A549 (cell line): ENCODE measurements at regions not wholly inside any gene's neighbourhood (a gene's known extent, or its start where the extent isn't known, plus 50 kb on each side); places are given as distances from the start of the nearest gene placed in this dataset.

Experiments used
- ATAC-seq, 2 experiments: fragments of 200-7000 bp in 1 of 2; fragments of >200 bp in 1 of 2; cut with Nextera tagmentation in 1 of 2; cut with Tn5 transposase in 1 of 2; 3 replicates each; pipeline versions ENCODE4 v1.8.0 to v1.9.1; 2018 to 2020; ENCODE audit warnings: mild to moderate bottlenecking in 1 of 2, moderate library complexity in 1 of 2
- CTCF ChIA-PET: fragments of 300-600 bp; sonication (Branson Sonifier 250); formaldehyde crosslinking; extraction: SDS; loops from one replicate; lab custom pipeline; 2021; ENCODE audit warnings: antibody characterized with exemption, inconsistent platforms; lab: Yijun Ruan, JAX
- POLR2A ChIA-PET: fragments of 350-600 bp; formaldehyde crosslinking; extraction: SDS; loops from one replicate; lab custom pipeline; 2021; ENCODE audit warnings: antibody characterized with exemption, inconsistent platforms; lab: Yijun Ruan, JAX
- DNase-seq, 2 experiments: peaks; one replicate each; pipeline versions ENCODE4 v3.0.0 to v3.0.0-alpha.2; 2011 to 2016; ENCODE audit warnings: low read depth in 1 of 2, low spot score in 1 of 2
- FAIRE-seq: peaks from 2 replicates; lab custom pipeline; 2011; peaks lifted over from hg19 to GRCh38; lab: Jason Lieb, UNC
- H3K27ac ChIP-seq, 2 experiments: fragments of >200 bp; sonication (Bioruptor Twin); formaldehyde crosslinking; 3 replicates each; pipeline ENCODE4 v1.5.1; 2016 to 2017
- H3K4me1 ChIP-seq: fragments of >200 bp; sonication (Bioruptor Twin); formaldehyde crosslinking; 3 replicates; pipeline ENCODE4 v1.6.1; 2016
- H3K4me2 ChIP-seq: fragments of >200 bp; sonication (Bioruptor Twin); formaldehyde crosslinking; 3 replicates; pipeline ENCODE4 v1.6.1; 2016
- H3K4me3 ChIP-seq: fragments of >200 bp; sonication (Bioruptor Twin); formaldehyde crosslinking; 3 replicates; pipeline ENCODE4 v1.5.1; 2016
- H3K9me3 ChIP-seq: fragments of >200 bp; sonication (Bioruptor Twin); formaldehyde crosslinking; 3 replicates; pipeline ENCODE4 v1.6.1; 2016
- CBX8 ChIP-seq: fragments of 200-600 bp; sonication (generic); IDR thresholded peaks from 2 replicates; pipeline ENCODE4 v1.6.1; 2016
- CEBPB ChIP-seq, 2 experiments: fragments of >200 bp in 1 of 2; sonication (Bioruptor Twin) in 1 of 2; formaldehyde crosslinking in 1 of 2; IDR thresholded peaks; 2 replicates each; pipeline ENCODE4 v1.6.1; 2012 to 2016
- CHD2 ChIP-seq: fragments of 150-350 bp; IDR thresholded peaks from 2 replicates; pipeline ENCODE4 v1.6.1; 2014; ENCODE audit warnings: low read length; ENCODE audit not compliant: partially characterized antibody
- EHMT2 ChIP-seq: fragments of 200-600 bp; sonication (generic); IDR thresholded peaks from 2 replicates; pipeline ENCODE4 v1.6.1; 2016; ENCODE audit warnings: antibody characterized with exemption, low read depth, mild to moderate bottlenecking, moderate library complexity
- ELK1 ChIP-seq: fragments of 150-350 bp; IDR thresholded peaks from 2 replicates; pipeline ENCODE4 v1.6.1; 2014; ENCODE audit warnings: low read depth, mild to moderate bottlenecking, low read length
- FOSB ChIP-seq: fragments of 250-450 bp; sonication (Bioruptor Pico); IDR thresholded peaks from 2 replicates; pipeline ENCODE4 v1.5.0; 2020; ENCODE audit warnings: mild to moderate bottlenecking, moderate library complexity
- FOSL2 ChIP-seq, 2 experiments: fragments of 450-650 bp in 1 of 2; fragments of >200 bp in 1 of 2; sonication (Bioruptor Twin) in 1 of 2; formaldehyde crosslinking; IDR thresholded peaks; 2 replicates each; pipeline versions ENCODE4 v1.5.0 to v1.6.1; 2016 to 2020; ENCODE audit warnings: mild to moderate bottlenecking in 1 of 2, moderate library complexity in 1 of 2
- HES2 ChIP-seq: fragments of >200 bp; sonication (Bioruptor Twin); formaldehyde crosslinking; IDR thresholded peaks from 2 replicates; pipeline ENCODE4 v1.6.1; 2016
- REST ChIP-seq: fragments of 200-600 bp; sonication (generic); IDR thresholded peaks from 2 replicates; pipeline ENCODE4 v1.6.1; 2016; ENCODE audit warnings: antibody characterized with exemption, mild to moderate bottlenecking, moderate library complexity
- TP53 ChIP-seq: fragments of 250-450 bp; sonication (Bioruptor Pico); IDR thresholded peaks from 2 replicates; pipeline ENCODE4 v1.5.0; 2021; ENCODE audit warnings: mild to moderate bottlenecking, moderate library complexity
- USF2 ChIP-seq: fragments of 450-650 bp; IDR thresholded peaks from 2 replicates; pipeline ENCODE4 v1.6.1; 2014; ENCODE audit warnings: antibody characterized with exemption
- ZFP36 ChIP-seq: fragments of 450-650 bp; IDR thresholded peaks from 2 replicates; pipeline ENCODE4 v1.6.1; 2014; ENCODE audit warnings: borderline replicate concordance; ENCODE audit not compliant: partially characterized antibody
- ZNF302 ChIP-seq: fragments of 250-450 bp; sonication (Bioruptor Pico); IDR thresholded peaks from 2 replicates; pipeline ENCODE4 v1.9.0; 2021; ENCODE audit warnings: inconsistent platforms, mild to moderate bottlenecking, moderate library complexity
- ZSCAN20 ChIP-seq: fragments of 250-450 bp; sonication (Bioruptor Pico); IDR thresholded peaks from 2 replicates; pipeline ENCODE4 v1.8.0; 2022; ENCODE audit warnings: mild to moderate bottlenecking, moderate library complexity
- WGBS: methylation state at CpG from one replicate; pipeline ENCODE4 v1.1.6; 2017; ENCODE audit errors: missing lambda C conversion rate; 5-methylcytosine and 5-hydroxymethylcytosine counted together

- no peak for TF ChIP-seq REST
Measured at GRCh38 chr10:78996792-78997129, 72.0 kb upstream of the ZMIZ1 start (continued).

- H3K4me3 ChIP-seq: no peak overlapping the region
- FAIRE-seq: no peak
- TF ChIP-seq FOSL2 (IDR thresholded peaks at IDR 0.05): no peak
- no peak for TF ChIP-seq FOSL2 (CRISPR knock-in tag; IDR thresholded peaks at IDR 0.05)
- no peak for TF ChIP-seq CBX8
- peak; percentile 46 to 53; a peak in 3 of 4 replicates for TF ChIP-seq CEBPB (IDR thresholded peaks at IDR 0.05)
- 0 out of 2 replicates have a peak, but pooled peaks have one; percentile 9 for TF ChIP-seq HES2
- TF ChIP-seq, all 56 proteins: peak for 2
- H3K4me2 ChIP-seq: peak overlapping the region; percentile 44
- ChIA-PET CTCF (interaction anchor here (1.1 kb wide), 1 partner anchor 205 kb away, joined by 3 read pairs; no protein-coding TSS in a partner anchor), POLR2A (no interaction called here)
- WGBS: 58% methylated on average over 8 of the region's 10 CpGs
- H3K4me1 ChIP-seq: peaks cover 10% of the 10 kb centered on the region
- peak; percentile 16 to 25; a peak in 2 of 6 replicates for ATAC-seq
- no peaks in the 10 kb centered on the region for H3K9me3 ChIP-seq
- no peak for DNase-seq
- H3K27ac ChIP-seq: peak overlapping the region; percentile 48 to 77
Measured at GRCh38 chr10:78997635-78998618, 70.8 kb upstream of the ZMIZ1 start.

GRCh38 chr10:79001082-79001885 is 67.5 kb upstream of the ZMIZ1 start:
- H3K4me3 ChIP-seq: no peak overlapping the region
- 67% methylated on average over 9 of the region's 10 CpGs for WGBS
- H3K27ac ChIP-seq: no peak overlapping the region
- H3K4me1 ChIP-seq: peaks cover 10% of the 10 kb centered on the region
- no peak overlapping the region for H3K4me2 ChIP-seq
- ATAC-seq: no peak
- no peak for FAIRE-seq
- DNase-seq: no peak
- TF ChIP-seq ZFP36 (peak; percentile 93), ZNF302 (no peak)
- TF ChIP-seq, all 56 proteins: peak for 1
- POLR2A ChIA-PET: no interaction called here
- CTCF ChIA-PET: interaction anchor here (1.1 to 1.4 kb wide), 2 partner anchors 32 to 196 kb away, joined by 3 to 5 read pairs; no protein-coding TSS in a partner anchor
- no peaks in the 10 kb centered on the region for H3K9me3 ChIP-seq

- Histone ChIP-seq H3K27ac (no peak overlapping the region), H3K4me2 (no peak overlapping the region), H3K4me3 (no peak overlapping the region), H3K4me1 (peaks cover 10% of the 10 kb centered on the region)
- WGBS: 75% methylated on average over 2 of the region's 3 CpGs
- ATAC-seq (no peak), DNase-seq (no peak), FAIRE-seq (no peak)
- ChIA-PET POLR2A (no interaction called here), CTCF (interaction anchor here (1.4 kb wide), 1 partner anchor 195 kb away, joined by 5 read pairs; no protein-coding TSS in a partner anchor)
- TF ChIP-seq FOSB (CRISPR knock-in tag) (no peak), EHMT2 (no peak), ELK1 (no peak), REST (no peak), CHD2 (no peak), USF2 (no peak), ZSCAN20 (no peak), TP53 (CRISPR knock-in tag) (no peak)
- TF ChIP-seq, all 56 proteins: peak for 0
- no peaks in the 10 kb centered on the region for H3K9me3 ChIP-seq
Measured at GRCh38 chr10:79002336-79002735, 66.4 kb upstream of the ZMIZ1 start.
